NCI-H2171 (cell line): ENCODE measurements at regions not wholly inside any gene's neighbourhood (a gene's known extent, or its start where the extent isn't known, plus 50 kb on each side); places are given as distances from the start of the nearest gene placed in this dataset.

Experiments
- DNase-seq: peaks from one replicate; lab custom pipeline; 2025; lab: John Stamatoyannopoulos, UW

DNA sequence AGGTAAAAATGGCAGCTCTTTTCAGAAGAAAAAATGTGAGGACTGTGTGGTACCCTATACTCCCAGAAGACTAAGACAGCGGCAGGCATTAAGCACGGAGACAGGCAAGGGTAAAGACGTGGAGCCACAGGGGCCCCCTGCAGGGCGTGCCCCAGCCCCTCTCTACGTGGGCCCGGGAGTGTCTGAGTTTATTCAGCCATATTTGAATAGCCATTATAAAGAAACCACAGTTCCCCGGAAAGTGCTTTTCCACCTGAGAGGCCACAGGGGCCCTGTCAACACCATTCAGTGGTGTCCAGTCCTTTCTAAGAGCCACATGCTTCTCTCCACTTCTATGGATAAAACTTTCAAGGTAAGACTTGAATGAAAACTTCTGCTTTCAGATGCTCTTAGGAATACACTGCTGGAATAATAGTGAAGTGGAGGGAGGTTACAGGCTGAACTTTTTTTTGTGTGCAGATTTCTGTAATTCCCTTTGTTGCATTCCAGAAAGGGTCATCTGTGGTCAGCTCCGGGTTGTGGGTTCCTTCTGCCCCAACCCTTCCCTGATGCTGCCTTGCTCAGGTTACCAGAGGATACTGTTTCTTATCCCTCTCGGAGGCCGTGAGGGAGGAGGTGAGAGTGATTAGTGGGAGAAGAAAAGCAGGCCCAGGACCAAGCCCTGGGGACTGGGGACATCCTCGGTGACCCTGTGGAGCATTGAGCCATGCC, 58.4 kb downstream of the SLC25A47 start:
- DNase-seq, result no peak

DNA sequence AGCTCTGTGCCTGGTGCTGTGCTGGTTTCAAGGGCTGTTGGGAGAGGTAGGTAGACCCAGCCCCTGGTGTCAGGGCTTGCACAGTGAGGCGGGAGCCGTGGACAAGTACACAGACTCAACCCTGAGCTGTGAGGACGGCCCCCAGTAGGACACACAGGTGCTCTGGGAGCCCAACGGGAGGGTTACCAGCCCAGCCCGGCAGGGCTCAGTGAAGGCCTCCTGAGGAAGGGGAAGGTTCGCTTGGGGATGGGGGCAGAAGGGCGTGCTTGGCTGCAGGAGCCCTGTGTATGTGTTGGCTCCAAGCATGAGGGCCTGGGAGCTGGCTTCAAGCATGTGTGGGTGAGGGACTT, 58.9 kb downstream of the SLC25A47 start:
- DNase-seq, result no peak

- DNase-seq, result peak; percentile 75
These were observed 60.6 kb downstream of the SLC25A47 start for GRCh38 chr14:100383727-100384158.

- DNase-seq, result no peak
These were observed 61.1 kb downstream of the SLC25A47 start for GRCh38 chr14:100384277-100384676.

- DNase-seq, result peak; percentile 75
These were observed 62.0 kb downstream of the SLC25A47 start for GRCh38 chr14:100384819-100385813.

GRCh38 chr14:100386121-100386520, 63.0 kb downstream of the SLC25A47 start:
- no peak for DNase-seq

GRCh38 chr14:100386846-100387245, 63.7 kb downstream of the SLC25A47 start:
- DNase-seq, result no peak

- DNase-seq, result no peak
These were observed 64.3 kb downstream of the SLC25A47 start for GRCh38 chr14:100387450-100387849.

DNA sequence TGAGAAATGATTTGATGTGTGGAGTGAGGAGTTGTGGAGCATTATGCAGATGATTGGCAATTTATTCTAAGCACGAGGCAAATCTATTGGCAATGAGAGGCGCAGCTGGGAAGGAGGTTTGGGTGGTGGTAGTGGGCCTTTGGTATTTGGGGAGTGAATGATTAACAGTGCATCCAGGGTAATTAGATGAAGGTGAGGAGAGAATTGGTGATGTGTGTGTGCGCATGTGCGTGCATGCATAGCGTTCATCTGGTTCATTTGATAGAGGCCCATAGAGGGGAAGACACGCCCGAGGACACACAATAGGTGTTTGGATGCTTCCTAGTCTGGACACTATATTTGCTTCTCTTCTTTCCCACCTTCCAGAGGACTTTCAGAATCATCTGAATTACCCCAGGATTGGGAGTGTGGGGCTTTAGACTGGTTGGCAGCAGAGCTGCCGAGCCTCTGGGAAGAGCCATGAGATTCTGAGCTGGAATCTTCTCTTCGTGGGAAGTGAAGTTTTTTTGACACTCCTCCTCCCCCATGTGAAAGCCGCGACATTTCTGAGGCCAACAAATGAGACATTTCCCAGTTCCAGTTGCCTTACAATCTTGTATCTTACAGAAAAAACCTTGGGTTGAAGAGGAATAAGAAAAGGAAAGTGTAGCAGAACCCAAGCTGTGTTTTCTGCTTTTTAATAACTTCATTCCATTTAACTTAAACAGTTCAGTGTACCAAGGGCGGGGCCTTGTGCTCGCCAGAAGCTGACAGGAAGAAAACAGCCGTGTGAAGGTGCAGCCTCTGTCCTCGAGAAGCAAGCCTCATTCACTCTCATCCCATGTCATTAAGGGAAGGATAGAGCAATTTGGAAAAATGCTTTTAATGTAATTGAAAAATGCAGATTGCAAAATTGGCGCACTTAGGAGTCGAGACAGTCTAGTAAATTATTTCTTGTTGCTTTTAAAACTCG, 65.2 kb downstream of the SLC25A47 start:
- no peak for DNase-seq

DNA sequence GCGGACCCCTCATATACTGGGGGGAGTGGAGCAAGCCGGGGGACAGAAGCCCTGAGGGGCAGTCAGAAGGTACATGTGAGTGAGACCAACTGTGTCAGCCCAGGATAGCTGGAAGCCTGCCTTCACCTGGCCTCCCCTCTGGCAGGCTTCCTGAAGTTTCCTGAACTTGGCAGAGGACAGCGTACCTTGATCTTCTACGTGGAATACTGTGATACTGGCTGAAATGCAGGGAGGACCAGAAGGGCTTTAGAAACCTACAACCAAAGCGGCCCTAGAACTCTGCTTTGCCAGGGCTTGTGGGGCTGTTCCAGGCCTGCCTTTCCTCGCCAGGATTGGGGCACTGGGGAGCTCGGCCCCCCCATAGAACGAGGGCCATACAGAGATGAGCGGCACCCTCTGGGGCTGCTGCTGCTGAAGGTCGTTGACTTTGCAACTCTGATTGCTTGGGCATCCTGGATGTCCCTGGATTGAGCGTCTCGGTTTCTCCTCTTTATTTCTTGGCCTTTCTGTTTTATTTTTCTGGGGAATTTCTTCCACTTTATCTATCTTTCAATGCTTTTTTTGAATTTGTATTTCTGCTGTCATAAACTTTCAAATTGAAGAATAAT, 66.5 kb downstream of the SLC25A47 start:
- no peak for DNase-seq

DNA sequence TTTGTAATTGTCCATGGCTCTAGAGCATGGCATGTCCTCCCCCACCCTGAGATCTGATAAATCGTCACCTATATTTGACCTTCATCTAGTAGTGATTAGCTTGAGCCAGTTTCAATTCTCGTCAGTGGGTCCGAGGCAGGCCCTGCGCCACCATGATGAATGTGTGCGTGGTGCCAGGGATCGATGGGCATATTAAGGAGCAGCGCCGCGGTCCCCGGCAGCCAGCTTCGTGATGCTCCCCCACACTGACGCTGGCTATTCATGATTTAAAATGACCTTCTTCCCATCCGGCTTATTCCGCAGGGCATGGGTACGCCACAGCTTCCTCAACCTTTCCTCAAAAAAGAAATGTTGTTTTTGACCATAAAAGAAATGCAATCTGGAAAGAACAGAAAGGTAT, 68.0 kb downstream of the SLC25A47 start:
- DNase-seq, result no peak

GRCh38 chr14:100391724-100392123, 68.6 kb downstream of the SLC25A47 start:
- no peak for DNase-seq

DNA sequence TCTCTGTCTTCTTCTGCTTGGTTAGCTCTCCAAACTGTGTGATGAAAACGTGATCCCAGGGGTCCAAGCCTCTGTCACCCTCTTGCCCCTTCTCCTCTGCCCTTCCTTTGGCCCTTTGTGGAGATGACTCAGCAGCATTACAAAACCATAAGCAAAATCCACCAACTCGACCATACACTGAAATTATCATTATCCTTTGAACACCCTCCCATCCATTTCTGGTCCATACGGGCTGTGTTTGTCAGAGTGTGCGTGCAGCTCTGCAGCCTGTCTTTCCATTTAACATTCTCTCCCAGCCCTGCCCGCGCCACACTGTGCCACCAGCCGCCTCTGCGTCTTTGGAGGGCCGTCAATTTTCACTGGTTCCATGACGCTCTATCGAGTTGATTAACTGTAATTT, 69.2 kb downstream of the SLC25A47 start:
- no peak for DNase-seq

DNA sequence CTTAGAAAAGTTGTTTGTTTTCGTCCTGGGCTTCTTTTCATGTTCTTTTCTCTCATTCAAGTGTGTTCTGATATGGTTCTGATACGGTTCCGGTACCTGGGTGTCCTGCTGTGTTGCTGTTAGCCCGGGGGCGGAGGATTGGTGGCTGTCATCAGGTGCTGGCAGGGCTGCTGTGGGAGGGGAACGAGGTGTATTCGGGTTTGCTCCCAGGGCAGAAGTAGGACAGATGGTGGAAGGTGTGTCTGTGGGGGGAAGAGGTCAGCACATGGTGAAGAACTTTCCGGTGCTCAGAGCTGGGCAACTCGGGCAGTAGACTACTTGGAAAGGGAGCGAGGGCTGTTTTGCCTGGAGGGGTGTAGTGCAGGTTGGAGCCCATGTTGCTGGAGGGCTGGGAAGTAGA, 70.2 kb downstream of the SLC25A47 start:
- DNase-seq, result no peak

- no peak for DNase-seq
These were observed 71.0 kb downstream of the SLC25A47 start for GRCh38 chr14:100393906-100394732.

DNA sequence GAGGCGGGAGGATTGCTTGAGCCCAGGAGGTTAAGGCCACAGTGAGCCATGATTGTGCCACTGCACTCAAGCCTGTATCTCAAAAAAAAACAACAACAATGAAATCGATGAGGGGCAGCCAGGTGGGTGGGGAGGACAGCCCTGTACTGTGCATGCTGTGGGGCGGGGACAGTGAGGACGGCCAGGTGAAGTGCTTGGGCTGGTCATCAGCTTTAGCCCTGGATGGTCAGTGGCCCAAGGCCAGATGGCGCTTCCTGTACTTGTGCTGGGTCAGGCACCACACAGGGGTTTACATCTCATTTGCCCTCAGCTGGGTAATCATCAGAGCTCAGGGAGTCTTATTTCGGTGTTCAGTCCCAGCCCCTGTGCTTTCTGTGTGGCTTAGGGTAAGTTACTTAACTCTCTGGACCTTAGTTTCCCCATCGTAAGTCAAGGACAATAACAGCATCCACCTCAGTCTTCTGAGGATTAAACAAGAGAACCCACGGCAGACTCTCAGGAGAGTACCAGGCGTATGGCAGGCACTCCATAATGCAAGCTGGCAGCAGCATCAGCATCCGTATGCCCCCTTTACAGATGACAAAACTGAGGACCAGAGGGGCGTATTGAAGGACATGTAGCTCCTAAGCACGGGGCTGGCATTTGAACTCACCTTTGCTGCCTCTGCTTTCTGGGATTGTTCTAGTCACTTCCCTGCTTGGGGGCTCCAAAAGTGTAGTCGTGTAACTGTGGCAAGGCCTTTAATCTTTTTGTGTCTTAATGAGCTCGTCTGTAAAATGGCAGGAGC, 71.9 kb downstream of the SLC25A47 start:
- DNase-seq, result no peak

DNA sequence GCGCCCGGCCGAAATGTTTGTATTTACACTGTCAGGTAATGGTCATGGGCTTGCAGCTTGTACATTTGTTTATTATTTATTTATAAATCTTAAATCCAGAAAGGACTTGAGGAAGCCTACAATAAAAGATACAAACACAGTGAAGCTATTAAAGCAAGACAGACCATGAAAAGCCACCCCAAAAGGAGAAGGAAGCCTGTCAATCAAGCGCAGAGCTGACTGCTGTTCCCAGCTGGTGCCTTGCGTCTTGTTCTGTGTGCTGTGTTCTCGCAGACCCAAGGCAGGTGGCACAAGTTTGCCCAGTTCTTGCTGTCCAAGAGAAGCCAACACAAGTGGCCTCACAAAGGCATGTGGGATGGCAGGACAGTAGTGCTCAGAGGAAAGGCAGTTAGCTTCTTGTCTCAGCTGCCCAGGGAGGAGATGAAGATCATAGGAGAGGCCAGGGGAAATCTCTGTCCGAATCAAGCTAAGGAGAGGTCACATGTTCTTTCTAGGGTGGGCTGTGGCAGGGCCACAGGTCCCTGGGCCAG, 73.2 kb downstream of the SLC25A47 start:
- DNase-seq, result no peak

DNA sequence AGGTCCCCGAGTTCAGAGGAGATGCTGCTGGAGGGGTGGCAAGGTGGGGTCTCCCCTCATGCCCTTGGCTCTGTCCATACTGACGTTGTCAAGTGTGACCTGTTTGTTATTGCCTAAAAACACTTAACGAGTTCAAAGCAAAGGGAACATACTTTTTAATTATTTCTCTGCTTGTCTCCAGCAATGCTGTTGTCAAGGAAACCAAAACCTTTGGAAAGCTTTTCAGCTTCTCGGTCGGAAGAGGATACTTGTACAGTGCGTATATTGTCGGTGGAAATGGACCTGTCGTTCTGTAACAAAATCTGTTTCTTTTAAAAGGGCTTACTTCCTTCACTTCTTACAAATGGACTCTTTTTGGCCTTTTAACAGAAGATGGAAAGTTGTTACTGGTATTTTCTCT, 73.9 kb downstream of the SLC25A47 start:
- DNase-seq, result no peak

DNA sequence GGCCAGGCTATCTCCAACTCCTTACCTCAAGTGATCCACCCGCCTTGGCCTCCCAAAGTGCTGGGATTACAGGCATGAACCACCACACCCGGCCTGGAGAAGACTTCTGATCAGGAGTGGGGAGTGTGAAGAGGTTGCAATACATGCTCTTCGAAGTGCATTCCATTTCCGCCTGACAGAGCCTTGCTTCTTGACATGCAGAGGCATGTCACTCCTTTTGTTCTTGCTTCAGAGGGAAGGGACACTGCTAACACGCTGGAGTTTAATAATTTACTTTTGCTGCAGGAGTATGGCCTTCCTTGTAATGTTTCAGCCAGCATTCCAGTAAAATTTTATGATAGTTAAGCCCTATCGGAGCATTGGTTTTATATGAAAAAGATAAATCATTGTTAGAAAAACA, 74.9 kb downstream of the SLC25A47 start:
- peak; percentile 24 for DNase-seq
